HG02759 (cell line): ENCODE measurements at regions not wholly inside any gene's neighbourhood (a gene's known extent, or its start where the extent isn't known, plus 50 kb on each side); places are given as distances from the start of the nearest gene placed in this dataset.
"Not testable (repeated sequence)": the region's sequence is repeated elsewhere in the genome, so short reads cannot be mapped to it uniquely, and the experiment has no call there.

ENCODE experiments used
- ATAC-seq: cut with Tn5 transposase; IDR thresholded peaks from one replicate; pipeline ENCODE4 v1.9.1; 2021; ENCODE audit warnings: mild to moderate bottlenecking, moderate library complexity; ENCODE audit not compliant: unreplicated experiment

DNA sequence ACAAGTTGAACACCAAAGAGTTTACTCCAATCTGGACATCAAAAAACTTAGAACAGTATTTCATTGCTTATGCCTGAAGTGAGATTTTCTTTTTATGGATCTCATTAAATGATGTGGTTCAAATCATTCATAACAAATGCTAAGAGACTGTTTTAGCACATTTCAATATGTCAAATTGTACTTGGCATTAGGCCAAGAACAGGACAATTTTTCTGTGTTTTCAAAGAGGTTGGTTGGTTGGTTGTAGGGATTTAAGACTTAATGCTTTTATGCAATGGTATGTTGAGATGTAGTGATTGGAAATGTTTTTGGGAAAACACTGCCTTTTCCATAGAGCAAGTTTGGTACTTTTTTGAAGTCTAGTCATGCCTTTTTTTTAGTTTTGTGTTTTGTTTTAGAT, 510.4 kb downstream of the ZNF674 start:
- no peak for ATAC-seq

DNA sequence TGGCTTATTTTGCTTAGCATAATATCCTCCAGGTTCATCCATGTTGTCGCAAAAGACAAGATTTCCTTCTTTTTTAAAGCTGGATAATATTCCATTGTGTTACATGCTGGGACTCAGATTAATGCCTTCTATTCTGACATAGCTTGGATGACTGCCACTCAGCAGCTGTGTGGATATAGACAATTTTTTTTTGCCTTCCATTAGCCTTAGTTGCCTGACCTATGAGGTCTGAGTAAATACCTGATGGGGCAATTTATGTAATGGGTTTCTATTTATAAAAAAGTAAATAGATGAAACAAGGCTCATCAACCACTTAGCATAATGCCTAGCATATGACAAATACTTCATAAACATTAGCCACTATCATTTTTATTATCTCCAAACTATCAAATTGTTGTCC, 515.4 kb downstream of the ZNF674 start:
- ATAC-seq = no peak

DNA sequence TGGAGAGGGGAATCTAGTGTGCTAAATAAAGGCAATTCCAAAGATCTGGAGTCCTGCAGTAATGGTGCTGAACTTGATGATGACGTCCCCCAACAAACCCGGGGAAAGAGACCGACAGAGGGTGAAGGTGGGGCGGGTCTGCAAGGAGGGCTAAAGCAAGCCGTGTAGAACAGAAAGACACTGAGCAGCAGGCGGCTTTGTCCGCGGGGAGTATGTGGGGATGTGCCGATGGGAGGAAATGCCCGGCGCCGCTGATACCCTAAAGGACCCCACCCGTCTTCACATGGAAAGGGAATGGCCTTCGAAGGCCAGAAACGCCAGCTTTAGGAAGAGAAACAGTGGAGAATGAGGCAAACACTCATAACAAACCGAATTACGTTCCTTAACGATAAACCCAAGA, 528.9 kb downstream of the ZNF674 start:
- no peak for ATAC-seq

- no peak for ATAC-seq
Measured at GRCh38 chrX:46015653-46016052, 529.6 kb downstream of the ZNF674 start.

- ATAC-seq = no peak
Measured at GRCh38 chrX:45992402-45993123, 552.7 kb downstream of the ZNF674 start.

- ATAC-seq = no peak
Measured at GRCh38 chrX:45986971-45987370, 558.2 kb downstream of the ZNF674 start.

DNA sequence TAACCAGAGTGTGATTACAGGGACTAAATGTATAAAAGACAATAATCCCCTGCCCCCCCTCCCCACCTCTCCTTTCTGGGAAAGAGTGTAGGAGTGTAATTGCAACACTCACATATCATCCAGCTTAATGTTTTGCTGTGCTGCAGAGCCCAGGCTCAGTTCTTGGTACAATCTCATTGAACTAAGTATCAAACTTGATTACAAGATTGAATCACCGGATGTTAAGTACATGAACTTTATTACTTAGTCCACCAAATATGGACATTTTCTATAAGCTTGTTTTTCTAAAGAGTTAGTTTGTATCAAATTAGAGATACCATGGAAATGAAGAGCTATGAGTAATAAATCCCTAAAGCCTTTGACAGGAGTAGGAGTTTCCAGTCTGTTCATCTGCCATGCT, 559.1 kb downstream of the ZNF674 start:
- no peak for ATAC-seq

DNA sequence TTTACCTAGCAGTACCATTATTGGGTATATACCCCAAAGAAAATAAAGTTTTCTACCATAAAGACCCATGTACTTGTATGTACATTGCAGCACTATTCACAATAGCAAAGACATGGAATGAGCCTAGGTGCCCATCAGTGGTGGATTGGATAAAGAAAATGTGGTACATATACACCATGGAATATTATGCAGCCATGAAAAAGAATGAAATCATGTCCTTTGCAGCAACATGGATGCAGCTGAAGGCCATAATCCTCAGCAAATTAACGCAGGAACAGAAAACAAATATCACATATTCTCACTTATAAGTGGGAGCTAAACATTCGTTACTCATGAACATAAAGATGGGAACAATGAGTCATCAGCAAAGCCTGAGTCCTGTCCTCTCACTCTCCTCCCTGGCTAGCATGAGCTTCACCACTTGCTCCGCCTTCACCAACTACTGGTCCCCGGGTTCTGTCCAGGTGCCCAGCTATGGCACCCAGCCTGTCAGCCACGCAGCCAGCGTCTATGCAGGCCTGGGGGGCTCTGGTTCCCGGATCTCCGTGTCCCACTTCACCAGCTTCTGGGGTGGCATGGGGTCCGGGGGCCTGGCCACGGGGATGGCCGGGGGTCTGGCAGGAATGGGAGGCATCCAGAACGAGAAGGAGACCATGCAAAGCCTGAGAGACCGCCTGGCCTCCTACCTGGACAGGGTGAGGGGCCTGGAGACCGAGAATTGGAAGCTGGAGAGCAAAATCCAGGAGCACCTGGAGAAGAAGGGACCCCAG, 562.1 kb downstream of the ZNF674 start:
- ATAC-seq = not testable (repeated sequence)

DNA sequence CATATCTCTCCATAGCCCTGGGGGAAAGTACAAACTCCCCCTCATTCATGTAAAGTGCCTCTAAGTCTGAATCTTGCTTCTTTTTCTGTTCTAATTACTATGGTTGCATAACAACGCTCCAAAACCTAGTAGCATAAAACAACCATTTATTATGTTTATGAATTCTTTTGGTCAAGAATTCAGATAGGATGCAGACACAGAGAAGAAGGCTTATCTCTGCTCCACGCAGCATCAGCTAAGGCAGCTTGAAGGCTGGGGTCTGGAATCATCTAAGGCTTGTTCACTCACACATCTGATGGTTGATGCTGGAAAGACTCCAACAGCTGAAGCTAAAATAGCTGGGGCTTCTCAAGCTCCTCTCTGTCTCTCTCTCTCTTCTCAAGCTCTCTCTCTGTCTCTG, 564.5 kb downstream of the ZNF674 start:
- ATAC-seq = no peak

DNA sequence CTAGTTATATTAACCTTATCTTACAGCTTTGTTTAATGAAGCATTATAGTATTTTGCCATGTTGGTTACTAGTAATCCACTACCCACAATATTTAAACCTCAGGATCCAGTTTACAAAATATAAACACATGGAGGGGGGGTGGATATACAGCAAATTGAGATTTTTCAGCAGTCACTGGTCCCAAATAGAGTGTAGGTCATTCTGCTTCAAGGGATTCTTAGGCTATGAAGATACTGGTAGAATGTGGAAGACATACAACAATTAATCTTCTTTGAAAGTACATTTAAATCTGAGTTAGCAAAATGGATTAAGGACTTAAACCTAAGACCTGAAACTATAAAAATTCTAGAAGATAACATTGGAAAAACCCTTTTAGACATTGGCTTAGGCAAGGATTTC, 569.6 kb downstream of the ZNF674 start:
- no peak for ATAC-seq

DNA sequence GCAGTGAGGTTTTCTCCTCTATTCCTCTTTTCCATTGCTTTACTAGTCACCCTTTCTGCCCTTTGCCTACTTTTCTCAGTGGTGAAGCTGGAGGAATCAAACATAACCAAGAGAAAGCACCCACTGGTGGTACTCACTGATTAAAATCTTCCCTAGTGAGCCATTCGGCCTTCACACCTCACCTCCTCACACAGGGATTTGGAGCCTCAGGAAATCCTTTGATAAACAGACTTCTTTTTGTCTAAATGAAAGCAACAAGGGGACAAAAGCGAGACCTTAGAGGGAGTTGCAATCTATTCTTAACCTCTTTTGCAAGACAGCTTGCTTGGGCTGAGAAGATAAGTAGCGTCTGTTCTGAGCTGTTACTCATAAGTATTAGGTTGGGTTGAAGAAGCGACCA, 572.6 kb downstream of the ZNF674 start:
- no peak for ATAC-seq

GRCh38 chrX:45959567-45959966, 585.7 kb downstream of the ZNF674 start:
- no peak for ATAC-seq

DNA sequence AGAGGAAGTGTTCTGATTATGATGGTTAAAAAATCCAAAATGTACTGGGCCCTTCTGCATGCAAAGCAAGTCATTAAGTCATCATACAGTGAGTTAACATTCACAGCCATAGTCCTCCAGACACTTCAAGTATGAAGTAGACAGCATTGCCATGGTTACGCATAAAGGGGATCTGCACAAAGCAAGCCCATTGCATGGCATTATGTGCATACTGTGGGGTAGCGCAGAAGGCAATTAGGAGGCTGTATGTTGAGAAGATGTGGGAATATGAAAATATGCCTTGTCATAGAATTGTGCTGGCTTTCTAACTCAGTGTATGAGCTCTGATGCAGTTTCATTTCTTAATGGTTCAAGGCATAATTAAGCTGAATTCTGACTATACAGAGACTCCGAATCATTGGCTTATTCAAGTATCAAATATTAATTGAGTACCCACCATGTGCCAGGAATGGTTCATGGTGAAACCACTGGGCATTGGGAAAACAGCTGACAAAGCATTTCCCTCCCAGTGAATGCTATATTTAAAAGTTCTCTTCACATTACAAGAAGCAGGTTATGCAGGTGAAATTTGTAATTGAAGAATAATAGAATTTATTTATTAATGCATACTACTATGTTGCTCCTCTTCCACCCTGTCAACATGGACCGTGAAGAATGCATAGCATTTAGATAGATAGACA, 588.9 kb downstream of the ZNF674 start:
- no peak for ATAC-seq

DNA sequence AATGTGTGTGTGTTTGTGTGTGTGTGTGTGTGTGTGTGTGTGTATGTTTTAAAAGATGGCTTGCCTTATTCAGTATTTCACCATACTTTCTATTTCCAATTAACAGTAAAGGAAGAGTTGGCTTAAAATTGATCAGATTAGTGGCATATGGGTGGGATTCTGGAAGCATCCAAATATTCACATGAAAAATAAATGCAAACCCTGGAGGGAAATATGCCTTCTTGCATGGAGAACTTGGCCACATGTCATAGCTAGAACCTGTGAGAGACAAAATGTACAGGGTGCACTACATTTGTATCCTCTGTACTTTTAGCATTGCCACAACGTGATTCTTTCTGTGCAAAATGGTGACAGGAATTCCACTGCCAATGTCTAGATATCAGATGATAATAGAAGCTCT, 589.6 kb downstream of the ZNF674 start:
- no peak for ATAC-seq

- ATAC-seq = no peak
Measured at GRCh38 chrX:45954026-45954425, 591.2 kb downstream of the ZNF674 start.

- ATAC-seq = no peak
Measured at GRCh38 chrX:45952030-45952429, 593.2 kb downstream of the ZNF674 start.

DNA sequence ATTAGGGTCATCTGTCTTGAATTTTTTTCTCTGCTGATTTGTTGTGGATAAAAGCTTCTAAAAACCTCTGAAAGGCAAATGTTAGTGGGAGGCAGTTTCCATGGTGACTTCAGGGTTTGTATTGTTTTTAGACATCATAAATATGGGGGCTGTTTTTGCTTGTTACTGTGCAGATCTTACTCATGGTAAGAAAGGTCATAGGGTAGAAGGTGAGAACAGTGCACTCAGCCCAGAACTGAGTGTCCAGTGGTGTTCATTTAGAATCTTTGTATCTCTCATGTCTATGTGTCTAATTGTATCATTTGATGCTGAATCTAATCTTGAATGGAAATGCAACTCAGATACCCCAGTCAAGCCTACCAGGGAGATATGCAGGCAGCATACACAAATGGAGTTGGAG, 609.8 kb downstream of the ZNF674 start:
- ATAC-seq = no peak

DNA sequence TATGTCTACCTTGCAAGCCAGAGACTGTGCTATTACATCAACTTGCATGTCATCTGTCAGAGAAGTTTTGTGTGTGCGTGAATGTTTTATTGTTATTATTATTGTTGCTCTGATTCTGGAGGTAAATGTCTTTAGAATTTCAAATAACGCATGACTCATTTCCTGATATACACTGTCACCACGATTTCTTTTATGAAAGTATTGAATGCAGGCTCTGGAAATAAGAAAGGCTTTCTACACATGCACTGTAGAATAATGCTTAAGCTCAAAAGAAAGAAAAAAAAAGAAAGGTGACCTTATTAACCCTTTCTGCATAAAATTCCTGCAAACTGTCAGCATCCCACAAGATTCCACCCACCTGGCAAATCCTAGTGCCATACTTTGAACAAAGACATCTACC, 632.9 kb downstream of the ZNF674 start:
- no peak for ATAC-seq

- no peak for ATAC-seq
Measured at GRCh38 chrX:45907786-45908185, 637.4 kb downstream of the ZNF674 start.

- ATAC-seq = no peak
Measured at GRCh38 chrX:45903781-45904201, 641.4 kb downstream of the ZNF674 start.

DNA sequence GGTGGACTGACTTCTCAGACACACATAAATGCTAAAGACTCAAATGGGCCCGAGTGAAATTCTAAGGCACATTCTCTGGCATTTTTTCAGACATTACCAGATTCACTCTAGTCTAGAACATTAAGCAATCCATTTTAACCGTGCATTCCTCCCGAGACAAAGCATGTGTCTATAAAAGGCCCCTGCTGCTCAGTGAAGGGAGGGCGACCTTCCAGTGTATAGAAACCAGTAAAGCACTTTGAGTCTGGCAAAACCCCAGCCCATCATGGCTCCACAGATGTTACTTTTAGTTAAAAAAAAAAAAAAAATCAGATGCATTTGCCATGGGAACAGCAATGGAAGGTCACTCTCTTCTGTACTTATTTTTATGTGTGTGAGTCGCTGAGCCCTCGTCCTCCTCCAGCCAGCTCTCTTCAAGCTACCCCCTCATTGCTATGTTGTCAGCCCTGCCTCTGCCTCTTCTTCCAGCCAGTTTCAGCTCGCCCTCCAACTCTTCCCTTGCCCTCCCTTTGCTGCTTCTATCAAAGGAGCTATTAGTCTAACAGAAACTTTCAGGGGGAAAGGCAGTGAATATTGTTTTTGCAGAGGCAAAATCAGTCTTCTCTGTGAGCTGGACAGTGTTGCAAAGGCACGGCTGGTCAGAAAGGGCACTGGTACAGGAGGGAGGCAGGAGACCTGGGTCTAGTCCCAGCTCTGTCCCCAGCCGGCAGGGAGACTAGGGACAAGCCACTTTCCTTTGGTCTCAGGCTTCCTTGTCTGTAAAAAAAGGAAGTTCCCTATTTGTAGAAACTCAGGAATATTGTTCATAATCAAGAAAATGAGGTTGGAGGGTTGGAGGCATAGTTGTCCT, 644.2 kb downstream of the ZNF674 start:
- ATAC-seq = no peak
